ENCODE measurements at regions not wholly inside any gene's neighbourhood (a gene's known extent, or its start where the extent isn't known, plus 50 kb on each side); places are given as distances from the start of the nearest gene placed in this dataset.
A peak's percentile ranks its signal among the peaks of the same experiment; 100 is the strongest.

DNA sequence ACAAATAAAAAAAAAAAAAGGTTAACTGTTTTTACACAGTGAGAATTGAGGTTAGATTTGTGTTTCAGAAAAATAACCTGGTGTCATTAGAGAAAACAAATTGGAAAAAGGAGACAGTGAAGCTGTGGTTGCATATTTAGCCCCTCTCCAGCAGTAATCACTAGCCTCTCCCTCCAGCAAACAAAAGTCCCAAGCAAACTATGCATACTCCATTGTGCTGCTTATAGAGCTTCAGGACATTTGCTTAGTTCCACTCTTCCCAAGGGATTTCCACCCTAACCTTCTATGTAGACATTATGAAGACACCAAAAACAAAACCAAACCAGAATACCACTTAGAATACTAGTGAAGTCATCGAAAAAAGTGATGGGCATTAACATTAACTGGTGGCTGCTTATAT is 534.2 kb upstream of the CDH2 start:
- no peak for DNase-seq (ENCODE audit: low read depth)

DNA sequence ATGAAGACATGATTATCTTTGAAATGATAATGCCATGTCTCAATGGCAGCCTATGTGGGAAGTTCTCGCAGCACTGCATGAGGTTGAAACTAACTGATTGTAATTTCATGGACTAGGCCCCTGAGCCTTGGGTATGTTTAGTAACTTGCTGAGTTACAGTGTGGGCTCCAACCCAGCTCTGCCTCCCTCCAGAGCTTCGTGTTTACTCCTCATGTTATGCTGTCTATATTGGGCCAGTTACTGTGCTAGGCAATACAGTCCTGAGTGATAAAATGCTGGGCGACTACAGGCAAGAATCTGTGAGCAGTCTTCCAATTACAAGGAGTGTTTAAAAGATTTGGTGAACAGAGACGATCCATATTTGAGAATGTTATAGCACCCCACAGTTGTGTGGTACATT is 530.1 kb upstream of the CDH2 start:
- DNase-seq (ENCODE audit: low read depth) = no peak

DNA sequence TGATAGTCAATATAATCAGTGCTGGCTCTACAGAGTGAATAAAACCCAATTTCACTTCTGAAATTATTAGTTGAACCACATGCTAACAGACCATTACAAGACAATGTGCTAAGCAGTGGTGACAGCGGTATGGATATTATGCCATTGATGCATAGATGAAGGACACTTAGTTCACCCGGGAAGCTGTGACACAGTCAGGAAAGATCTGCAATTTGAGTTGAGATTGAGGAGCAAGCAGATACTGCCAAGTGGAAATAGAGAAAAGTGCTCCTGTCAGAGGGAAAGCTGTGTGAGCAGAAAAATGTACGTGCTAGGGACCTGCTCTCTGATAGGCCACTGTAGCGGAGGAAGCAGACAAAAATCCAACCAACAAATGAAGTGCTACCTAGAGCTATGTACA is 529.5 kb upstream of the CDH2 start:
- DNase-seq (ENCODE audit: low read depth) = no peak

DNA sequence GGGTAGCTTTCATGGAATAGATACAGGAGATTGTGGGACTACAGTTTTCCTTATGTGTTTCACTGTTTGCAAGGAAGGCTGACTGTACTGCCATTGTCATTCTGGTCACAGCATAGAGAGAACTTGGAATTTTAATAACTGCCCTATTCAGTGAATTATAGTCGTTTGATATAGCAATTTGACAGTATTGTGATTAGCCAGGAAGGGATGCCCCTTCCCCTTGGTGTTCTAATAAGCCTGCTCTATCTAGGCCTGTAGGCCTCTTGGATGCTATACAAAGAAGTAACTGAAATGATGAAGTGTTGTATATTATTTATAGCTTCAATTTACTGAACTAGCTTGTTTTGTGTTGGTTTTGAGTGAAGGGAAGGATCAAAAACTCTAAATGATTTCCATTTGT is 528.6 kb upstream of the CDH2 start:
- no peak for DNase-seq (ENCODE audit: low read depth)

DNA sequence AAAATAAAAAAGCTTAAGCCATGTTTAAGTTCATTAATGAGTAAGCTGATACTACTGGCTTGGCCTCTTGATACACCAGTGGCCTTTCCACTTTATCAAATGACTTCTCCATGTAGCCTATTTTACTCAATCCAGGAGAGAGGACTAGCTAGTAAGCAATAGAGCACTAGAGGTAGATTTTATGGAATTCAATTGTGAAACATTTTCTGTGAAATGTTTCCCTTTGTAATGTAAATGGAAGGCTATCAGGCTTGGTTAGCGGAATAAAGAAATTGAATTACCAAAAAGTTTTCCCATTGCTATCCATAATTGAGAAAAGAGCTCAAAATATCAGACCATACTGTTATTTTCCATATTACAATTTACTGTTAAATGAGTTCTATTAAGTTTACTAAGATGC is 515.4 kb upstream of the CDH2 start:
- no peak for DNase-seq (ENCODE audit: low read depth)

DNA sequence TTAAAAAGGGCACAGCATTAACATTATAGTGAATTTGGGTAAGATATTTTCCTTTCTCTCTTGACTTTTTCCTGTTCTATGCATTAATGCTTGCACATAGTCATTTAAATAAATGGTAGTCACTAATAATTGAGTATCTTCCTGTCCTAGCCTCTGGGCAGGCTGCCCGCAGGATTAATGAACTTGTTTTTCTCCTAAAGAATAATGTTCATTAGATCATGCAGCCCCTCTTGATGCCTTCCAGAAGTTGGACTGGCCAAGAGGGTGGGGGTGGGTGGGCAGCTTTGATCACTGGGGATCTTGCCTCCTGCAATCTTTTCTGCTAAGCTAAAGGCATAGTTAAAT is 514.5 kb upstream of the CDH2 start:
- DNase-seq (ENCODE audit: low read depth) = no peak

DNA sequence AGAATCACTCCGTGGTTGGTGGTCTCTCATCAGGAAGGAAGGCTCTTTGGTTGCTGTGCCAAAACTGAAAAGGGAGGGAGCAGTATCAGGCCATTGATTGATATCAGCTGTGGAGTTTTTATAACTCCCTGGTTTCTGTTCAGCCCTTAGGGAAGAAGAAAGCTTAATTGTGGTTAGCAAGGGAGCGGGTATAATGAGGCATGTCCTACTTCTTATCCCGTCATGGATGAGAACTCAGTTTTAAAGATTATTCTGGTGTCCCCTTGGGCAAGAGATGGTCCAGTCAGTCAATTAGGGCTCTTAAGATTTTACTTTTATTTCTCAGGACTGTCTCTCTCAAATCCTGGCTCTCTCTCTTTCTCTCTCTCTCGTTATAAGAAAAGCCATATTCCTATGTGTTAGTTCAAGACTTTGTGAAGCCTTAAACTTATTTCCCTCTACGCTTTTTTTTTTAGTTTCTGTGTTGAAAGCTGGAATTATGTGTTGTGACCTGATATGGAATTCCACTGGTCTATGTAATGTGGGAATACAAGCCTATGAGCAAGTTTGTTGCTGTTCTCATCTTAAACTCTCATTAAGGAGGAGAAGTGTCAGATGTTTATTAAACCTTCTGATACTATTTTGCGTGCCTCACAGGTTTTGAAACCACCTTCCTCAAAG is 514.0 kb upstream of the CDH2 start:
- DNase-seq (ENCODE audit: low read depth) = no peak

DNA sequence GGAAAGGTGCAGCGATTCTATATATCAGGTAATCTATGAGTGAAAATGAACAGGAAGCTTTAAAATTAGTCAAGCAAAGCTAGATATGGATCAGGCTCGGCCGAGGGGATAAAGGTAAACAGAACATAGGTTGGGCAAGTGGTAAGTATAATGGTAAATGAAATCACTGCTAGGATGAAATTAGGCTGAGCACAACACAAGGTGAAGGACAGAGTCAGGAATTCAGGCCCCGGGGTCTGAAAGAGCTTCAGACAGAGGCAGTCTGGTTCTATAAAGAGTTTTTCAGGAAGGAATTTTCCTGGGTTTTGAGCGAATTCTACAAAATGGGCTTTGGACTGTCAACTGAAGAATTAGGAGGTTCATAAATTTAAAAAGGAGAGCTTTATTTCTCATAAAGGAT is 513.2 kb upstream of the CDH2 start:
- no peak for DNase-seq (ENCODE audit: low read depth)

DNA sequence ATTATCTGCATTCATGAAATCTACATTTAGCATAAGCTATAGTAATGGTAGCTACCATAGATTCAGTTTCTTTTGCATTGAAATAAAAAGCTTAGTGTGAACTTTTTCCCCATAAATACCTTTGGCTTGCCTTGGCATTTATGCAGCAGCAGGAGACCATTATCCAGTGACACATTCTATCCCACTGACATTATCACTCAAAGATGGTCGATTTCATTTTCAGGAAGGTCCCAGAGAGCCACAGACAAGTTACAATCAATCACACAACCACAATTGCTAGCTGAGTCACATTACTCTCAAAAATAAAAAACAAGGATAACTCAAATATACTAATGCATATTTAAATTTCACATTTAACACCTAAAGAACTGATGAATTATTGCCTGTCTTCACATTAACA is 512.7 kb upstream of the CDH2 start:
- no peak for DNase-seq (ENCODE audit: low read depth)

DNA sequence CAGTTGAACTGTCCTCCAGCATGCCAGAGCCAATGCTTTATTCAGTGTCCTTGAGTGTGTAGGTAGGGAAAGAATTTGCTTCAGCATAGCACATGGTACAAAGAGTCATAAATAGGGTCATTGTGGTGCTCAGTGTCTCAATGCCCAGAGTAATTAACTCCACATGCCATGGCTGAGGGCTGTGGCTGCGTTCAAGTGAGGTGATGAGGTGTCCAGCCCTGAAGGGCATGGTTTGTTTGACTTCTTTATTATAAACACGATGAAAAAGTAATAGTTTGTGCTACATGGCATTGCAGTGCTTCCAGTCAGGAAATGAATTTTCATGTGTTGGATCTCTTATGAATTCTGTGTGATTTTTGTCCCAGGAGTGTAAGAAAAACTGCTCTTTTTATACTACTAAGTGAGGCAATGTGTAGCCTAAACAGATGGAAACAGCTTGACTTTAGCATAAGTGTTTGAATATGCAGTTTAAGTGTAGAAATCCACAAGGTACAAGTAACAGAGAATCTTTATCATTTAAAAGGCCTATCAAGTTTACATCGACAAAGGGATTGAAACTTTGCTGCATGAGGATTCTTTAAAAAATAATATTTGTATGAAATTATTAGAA is 507.9 kb upstream of the CDH2 start:
- peak; percentile 24 for DNase-seq (ENCODE audit: low read depth)

DNA sequence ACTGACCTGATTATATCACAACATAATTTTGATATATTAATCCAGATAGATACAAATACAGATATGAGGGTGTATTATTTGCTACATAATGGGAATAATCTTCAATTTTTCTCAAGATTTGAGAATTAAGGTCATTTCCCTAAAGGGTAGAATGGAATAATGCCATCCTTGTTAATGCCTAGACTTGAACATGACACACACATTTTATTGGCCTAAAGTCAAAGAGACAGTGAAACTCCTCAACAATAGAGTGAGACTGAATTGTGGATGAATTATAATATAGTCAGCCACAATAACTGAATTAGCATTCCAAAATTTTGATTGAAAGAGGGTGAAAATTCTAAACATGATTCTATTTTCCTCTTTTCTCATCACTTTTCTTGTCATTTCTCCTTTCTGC is 506.0 kb upstream of the CDH2 start:
- DNase-seq (ENCODE audit: low read depth) = no peak

DNA sequence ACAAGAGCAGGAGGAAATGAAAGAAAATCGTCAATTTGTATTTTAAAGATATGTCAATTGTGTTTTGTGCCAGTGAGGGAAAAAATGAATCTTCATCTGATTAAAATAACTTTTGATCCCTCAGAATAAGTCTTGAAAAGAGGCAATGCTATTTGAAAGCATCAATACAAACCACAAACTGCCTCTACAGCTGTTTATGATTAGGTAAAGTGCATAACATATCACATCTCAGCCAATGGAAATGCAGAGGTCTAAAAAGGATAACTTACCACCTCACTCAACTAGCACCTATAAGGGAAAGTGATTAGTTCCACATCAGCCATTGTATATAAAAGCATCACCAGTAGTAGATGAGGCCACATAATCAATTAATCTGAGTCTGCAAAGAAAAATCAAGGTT is 492.2 kb upstream of the CDH2 start:
- DNase-seq (ENCODE audit: low read depth) = no peak

DNA sequence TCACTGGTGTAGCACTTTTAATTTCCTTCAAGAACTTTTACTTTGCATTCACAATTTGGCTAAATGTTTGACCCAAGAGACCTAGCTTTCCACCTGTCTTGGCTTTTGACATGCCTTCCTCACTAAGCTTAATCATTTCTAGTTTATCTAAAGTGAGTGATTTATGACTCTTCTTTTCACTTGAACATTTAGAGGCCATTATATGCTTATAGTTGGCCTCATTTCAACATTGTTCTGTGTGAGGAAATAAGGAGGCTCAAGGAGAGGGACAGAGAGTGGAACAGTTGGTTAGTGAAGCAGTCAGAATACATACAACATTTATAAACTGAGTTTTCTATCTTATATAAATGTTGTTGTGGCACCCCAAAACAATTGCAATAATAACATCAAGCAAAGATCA is 489.3 kb upstream of the CDH2 start:
- DNase-seq (ENCODE audit: low read depth) = no peak

DNA sequence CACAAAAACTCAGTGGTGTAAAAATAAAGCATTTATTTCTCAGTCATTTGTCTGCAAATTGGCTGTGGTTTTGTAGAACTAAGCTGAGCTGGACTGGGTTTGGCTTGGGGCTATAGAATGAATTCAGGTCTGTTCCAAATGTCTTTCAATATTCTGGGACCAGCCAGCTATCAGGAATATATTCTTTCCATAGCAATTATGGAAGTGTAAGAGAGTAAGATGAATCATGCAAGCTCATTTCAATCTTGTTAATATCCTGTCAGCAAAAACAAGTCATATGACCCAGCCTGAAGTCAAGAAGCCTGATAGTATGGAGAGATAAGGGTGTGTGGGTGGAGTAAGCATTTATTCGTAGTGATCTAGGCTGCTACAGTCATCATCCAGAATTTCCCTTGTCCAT is 481.0 kb upstream of the CDH2 start:
- DNase-seq (ENCODE audit: low read depth) = no peak

DNA sequence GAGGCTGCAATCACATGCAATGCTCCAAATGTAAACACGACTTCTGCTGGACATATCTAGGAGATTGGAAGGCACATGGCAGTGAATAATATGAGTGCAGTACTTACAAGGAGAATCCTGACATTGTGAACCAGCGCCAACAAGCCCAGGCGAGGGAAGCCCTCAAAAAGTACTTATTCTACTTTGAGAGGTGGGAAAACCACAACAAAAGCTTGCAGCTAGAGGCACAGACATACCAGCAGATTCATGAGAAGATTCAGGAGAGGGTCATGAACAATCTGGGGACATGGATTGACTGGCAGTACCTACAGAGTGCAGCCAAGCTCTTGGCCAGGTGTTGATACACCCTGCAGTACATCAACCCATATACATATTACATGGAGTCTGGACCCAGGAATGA is 475.7 kb upstream of the CDH2 start:
- DNase-seq (ENCODE audit: low read depth) = no peak

DNA sequence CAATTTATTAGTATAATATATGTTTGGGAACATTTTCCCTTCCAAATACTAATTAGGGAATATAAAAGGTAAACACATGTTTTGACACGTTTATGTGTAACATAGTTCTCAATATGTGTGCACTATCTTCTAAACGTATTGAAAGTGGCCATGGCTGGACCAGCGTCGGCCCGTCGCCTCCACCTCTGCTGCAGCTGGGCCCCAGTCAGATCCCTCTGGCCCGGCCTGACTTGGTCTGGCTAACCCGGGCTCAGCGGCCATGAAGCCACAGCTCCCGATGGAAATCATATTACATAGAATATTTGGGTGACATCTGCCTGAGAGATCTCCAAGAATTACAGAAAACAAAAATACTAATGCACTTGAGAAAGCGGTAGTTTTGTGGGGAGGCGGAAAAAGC is 474.4 kb upstream of the CDH2 start:
- no peak for DNase-seq (ENCODE audit: low read depth)

DNA sequence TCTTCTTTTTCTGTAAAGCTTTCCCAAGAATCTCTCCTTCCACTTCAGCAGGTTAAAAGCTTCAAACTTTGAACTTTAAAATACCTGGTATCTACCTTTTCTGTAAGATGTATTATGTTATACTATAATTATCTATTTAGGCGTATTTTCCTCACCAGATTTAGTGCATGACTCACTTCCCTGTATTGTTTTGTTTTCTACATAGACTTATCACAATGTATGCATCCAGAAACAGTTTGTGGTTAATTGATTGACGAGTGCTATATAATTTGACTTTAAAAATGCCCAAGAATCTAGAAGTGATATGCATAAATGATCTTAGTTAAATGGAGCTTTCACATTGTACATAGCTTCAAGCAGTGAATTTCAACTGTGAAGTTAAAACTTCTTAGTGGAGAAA is 473.9 kb upstream of the CDH2 start:
- no peak for DNase-seq (ENCODE audit: low read depth)

DNA sequence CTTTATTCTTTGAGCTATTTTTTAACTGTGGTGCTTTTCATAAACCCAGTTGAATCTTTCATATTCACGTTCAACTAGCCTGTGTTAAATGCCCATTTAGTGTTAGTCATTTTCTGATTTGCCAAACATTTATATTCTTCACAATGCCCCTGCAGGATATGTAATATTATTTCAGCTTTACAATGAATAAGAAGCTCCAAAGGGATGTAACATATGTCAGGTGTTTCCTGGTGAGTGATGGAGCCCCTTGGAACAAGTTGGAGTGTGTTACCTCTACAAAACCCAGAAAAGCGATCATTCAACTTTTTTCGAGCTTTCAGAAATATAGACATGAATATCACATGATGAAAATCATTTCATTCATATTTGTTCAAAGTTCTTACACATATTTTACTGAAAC is 471.0 kb upstream of the CDH2 start:
- DNase-seq (ENCODE audit: low read depth) = no peak

DNA sequence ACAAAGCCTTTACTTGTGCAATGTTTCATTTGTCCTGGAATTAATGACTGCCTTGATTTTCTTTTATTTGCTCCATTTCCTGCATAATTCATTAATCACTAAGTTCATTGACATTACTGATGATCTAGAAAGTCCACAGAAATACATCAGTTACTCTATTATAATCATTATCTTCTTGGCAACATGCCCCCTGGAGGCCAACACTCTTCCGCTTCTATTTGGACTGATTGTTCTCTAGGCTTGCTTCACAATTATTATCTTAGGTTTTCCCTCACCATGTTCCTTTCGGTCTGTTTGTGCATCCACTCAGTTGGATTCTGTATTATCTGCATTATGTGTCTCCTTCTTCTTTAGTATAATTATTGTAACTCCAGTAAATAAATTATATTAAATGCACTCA is 461.0 kb upstream of the CDH2 start:
- no peak for DNase-seq (ENCODE audit: low read depth)

DNA sequence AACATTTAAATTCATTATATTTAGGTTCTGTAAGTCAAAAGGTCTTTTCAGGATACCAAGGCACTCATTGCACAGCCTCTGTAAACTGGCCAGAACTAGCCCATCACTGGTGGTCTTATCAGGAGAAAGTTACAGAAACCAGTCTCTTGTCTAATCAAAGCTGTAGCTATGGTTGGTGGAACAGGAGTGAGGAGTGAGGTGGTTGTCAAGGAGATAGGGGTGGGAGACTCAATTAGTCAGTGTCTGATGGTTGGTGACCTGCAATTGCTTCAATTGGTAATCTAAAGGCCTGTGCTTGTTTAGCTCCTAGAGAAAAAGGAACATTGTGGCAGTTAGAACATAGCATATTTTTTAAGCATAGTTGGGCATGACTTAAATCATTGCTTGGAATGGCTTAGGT is 458.6 kb upstream of the CDH2 start:
- DNase-seq (ENCODE audit: low read depth) = no peak

DNA sequence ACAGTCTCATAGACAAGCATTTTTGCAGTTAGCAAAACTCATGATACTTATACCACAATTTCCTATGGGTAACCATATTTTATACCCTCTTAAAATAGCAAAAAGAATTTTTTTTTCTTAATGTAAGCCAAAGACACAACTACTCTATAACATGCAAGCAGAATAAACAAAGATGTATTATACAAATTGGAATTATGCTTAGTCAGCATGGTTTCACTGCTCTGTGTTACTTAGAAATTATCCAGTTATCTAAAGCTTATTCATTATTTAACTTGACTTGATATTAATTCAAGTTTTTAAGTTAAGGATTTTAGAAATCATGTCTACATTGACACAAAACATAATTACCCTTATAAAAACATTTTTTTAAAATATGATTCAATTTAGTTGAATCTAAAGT is 449.8 kb upstream of the CDH2 start:
- no peak for DNase-seq (ENCODE audit: low read depth)

DNA sequence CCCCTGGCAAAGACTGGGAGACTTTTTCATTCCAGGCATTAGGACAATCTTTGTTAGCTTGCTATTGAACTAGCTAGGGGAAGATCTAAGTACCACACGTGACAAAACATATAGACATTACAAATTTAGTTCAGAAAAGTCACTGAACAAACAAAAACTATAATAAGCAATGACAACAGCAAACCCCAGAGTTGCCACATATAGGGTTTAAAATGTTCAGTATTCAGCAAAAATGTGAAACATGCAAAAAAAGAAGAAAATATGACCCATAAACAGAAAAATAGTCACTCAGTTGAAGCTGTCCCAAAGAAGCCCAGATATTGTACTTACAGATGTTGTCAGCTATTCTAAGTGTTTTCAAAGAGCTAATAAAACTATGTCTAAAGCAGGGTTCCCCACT is 431.1 kb upstream of the CDH2 start:
- DNase-seq (ENCODE audit: low read depth) = no peak

DNA sequence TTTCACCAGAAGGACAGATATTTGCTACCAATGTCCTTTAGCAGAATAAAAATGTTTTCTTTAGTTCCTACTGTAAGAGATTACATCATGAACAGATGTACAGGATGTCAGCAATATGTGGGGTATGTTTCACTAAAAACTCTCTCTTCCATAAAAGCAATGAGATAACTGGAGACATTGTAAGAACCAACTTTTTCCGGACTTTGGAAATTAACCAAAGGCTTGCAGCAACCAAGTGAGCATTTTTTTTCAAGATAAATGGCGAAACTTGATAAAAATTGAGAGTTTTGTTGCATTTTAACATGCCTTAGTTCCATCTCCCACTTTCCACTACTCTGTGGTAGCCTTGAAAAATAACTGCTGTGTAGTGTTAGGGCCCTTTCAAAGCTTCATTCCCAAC is 429.8 kb upstream of the CDH2 start:
- DNase-seq (ENCODE audit: low read depth) = no peak

DNA sequence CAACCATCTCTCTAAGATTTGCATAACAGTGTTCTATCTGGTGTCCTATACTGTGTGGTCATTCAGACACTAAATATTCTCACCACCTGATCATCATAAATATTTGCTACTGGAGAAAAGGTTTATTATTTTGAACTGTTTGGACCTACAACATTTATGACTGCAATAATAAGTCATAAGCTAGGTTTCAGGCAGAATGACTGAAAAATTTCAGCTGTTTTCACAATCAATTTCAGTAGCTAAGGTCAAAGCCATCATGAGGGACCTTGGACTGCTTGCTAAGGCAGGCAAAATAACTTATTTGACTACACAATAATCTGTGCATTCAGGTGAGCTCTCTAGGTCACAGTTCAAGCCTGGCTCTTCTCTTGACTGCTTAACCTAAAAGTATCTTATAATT is 425.5 kb upstream of the CDH2 start:
- DNase-seq (ENCODE audit: low read depth) = no peak

DNA sequence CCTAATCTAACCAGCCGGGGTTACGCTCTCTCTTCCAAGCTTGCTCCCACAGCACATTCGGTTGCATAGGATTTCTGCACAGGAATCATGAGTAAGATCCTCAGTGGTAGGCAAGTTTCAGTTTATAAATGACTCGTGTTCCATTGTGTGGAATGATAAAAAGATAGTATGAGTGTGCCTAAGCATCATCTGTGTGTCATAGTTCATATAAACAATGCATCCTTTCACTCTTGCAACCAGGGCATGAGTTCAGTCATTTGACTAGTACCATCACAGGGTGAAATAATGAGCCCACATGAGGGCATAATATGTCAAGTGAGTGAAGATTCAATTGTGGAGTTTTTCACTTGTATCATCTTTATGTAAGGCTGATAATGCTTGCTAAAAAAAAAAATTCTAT is 417.1 kb upstream of the CDH2 start:
- DNase-seq (ENCODE audit: low read depth) = peak; percentile 28
